ENCODE measurements at regions not wholly inside any gene's neighbourhood (a gene's known extent, or its start where the extent isn't known, plus 50 kb on each side); places are given as distances from the start of the nearest gene placed in this dataset.
A peak's percentile ranks its signal among the peaks of the same experiment; 100 is the strongest.

DNA sequence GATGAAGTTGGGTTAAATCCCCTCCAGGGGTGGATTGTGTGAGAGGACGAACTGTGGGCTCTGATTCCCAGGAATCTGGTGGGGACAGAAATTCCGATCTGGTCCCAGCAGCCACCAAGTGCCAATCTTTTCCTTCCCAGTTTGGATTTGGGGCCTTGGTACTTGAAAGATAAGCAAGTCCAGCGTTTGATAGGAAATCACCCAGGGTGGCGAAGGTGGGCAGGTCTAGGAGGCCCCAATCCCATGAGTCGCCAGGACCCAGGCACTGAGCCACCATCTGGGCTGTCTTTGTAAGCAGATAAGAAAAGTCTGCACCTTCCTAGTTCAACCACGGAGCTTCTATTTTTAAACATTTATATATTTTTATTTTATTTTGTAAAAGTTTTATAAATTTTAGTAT is 122.6 kb upstream of the LSM8 start:
- no peak overlapping the region for H3K27ac Mint-ChIP-seq
- no peaks in the 10 kb centered on the region for H3K36me3 Mint-ChIP-seq (ENCODE audit: low read depth)
- no peaks in the 10 kb centered on the region for H3K4me1 Mint-ChIP-seq
- H3K27me3 Mint-ChIP-seq, result peaks cover 2% of the 10 kb centered on the region
- H3K4me3 Mint-ChIP-seq, result no peak overlapping the region
- no peak for DNase-seq
- peaks cover 6% of the 10 kb centered on the region for H3K9me3 Mint-ChIP-seq
- no peak for ATAC-seq

DNA sequence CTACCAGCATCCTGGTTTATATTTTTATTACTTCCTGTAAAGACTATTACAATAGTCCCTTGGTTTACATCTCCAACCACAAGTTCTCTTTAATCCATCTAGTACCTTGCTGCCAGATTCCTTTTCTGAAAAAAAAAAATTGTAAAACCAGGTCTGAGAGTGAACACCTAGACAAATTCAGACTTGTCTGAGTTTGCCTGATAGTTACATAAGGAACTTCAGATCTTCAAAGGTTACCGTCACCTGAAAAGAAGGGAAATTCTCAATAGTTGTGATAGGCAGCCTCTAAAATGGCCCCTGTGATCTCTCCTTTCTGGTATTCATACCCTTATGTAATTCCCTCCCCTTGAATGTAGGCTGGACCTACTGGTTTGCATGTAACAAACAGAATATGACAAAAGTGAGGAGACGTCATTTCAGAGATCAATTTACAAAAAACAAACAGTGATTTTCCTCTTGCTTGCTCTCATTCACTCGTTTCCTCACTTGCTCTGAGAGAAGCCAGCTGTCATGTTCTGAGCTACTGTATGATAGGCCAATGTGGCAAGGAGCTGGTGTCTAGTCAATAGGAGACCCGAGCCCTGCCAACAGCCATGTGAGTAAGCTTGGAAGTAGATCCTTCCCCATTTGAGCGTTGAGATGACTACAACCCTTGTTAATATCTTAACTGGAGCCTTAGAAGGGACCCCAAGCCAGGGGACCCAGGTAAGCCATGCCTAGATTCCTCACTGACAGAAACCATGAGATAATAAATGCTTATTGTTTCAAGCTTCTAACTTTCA is 110.9 kb upstream of the LSM8 start:
- ATAC-seq (no peak), DNase-seq (no peak)
- no peak overlapping the region for H3K27ac Mint-ChIP-seq
- no peaks in the 10 kb centered on the region for H3K4me1 Mint-ChIP-seq
- H3K27me3 Mint-ChIP-seq, result peaks cover 8% of the 10 kb centered on the region
- H3K4me3 Mint-ChIP-seq, result no peak overlapping the region
- no peaks in the 10 kb centered on the region for H3K36me3 Mint-ChIP-seq (ENCODE audit: low read depth)
- H3K9me3 Mint-ChIP-seq, result no peaks in the 10 kb centered on the region

- Mint-ChIP-seq H3K27me3 (peaks cover 8% of the 10 kb centered on the region), H3K9me3 (no peaks in the 10 kb centered on the region), H3K36me3 (ENCODE audit: low read depth) (no peaks in the 10 kb centered on the region), H3K4me1 (peaks cover 6% of the 10 kb centered on the region), H3K4me3 (no peak overlapping the region), H3K27ac (no peak overlapping the region)
- ATAC-seq (no peak), DNase-seq (no peak)
These were observed 108.0 kb upstream of the LSM8 start for GRCh38 chr7:118075936-118076335.

DNA sequence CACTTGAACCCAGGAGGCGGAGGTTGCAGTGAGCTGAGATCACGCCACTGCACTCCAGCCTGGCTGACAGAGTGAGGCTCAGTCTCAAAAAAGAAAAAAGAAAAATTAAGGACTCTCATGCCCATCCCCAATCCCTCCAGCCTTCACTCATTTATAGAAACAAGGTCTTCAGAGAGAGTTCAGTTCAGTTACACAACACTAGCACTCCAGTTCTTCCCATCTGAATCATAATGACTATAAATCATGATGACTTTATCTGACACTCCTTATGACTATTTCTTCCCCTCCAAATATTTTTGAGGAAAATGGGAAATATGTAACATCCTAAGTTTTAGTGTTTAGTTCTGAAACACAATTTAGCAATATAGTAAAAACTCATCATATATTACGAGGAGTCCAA is 107.4 kb upstream of the LSM8 start:
- H3K4me3 Mint-ChIP-seq, result no peak overlapping the region
- H3K27me3 Mint-ChIP-seq, result peaks cover 12% of the 10 kb centered on the region
- peaks cover 6% of the 10 kb centered on the region for H3K4me1 Mint-ChIP-seq
- peaks cover 4% of the 10 kb centered on the region for H3K9me3 Mint-ChIP-seq
- no peak for ATAC-seq
- no peak overlapping the region for H3K27ac Mint-ChIP-seq
- no peaks in the 10 kb centered on the region for H3K36me3 Mint-ChIP-seq (ENCODE audit: low read depth)
- DNase-seq, result no peak

DNA sequence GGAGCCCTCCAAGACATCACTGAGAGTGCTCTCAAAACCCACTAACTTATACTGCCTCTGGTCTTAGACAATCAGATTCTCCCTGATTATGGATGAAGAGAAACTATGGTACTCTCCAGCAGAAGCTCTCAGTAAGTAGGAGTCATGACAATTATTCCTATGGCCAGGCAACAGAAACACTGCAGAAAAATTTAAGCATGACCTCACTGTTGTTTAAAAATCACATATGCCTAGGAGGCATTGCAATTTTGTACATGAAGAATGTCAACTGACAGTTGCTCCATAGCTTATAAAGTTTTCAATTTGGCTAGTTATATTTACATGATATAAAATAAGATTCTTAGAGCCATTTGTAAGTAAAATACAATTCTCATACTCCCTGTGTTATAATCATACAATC is 105.9 kb upstream of the LSM8 start:
- Mint-ChIP-seq H3K4me3 (no peak overlapping the region), H3K27ac (no peak overlapping the region), H3K4me1 (peaks cover 6% of the 10 kb centered on the region), H3K36me3 (ENCODE audit: low read depth) (no peaks in the 10 kb centered on the region), H3K9me3 (peaks cover 4% of the 10 kb centered on the region), H3K27me3 (peaks cover 12% of the 10 kb centered on the region)
- DNase-seq (no peak), ATAC-seq (no peak)

- Mint-ChIP-seq H3K4me1 (peaks cover 12% of the 10 kb centered on the region), H3K9me3 (peaks cover 4% of the 10 kb centered on the region), H3K27me3 (peaks cover 16% of the 10 kb centered on the region), H3K36me3 (ENCODE audit: low read depth) (no peaks in the 10 kb centered on the region), H3K4me3 (no peak overlapping the region), H3K27ac (no peak overlapping the region)
- DNase-seq, result no peak
- ATAC-seq, result no peak
These were observed 104.6 kb upstream of the LSM8 start for GRCh38 chr7:118079369-118079768.

GRCh38 chr7:118080947-118081346 is 103.0 kb upstream of the LSM8 start:
- DNase-seq (peak; percentile 48), ATAC-seq (peak; percentile 77)
- peaks cover 25% of the 10 kb centered on the region for H3K27me3 Mint-ChIP-seq
- H3K9me3 Mint-ChIP-seq, result peaks cover 4% of the 10 kb centered on the region
- no peak overlapping the region for H3K27ac Mint-ChIP-seq
- no peak overlapping the region for H3K4me3 Mint-ChIP-seq
- H3K36me3 Mint-ChIP-seq (ENCODE audit: low read depth), result no peaks in the 10 kb centered on the region
- H3K4me1 Mint-ChIP-seq, result peaks cover 12% of the 10 kb centered on the region

DNA sequence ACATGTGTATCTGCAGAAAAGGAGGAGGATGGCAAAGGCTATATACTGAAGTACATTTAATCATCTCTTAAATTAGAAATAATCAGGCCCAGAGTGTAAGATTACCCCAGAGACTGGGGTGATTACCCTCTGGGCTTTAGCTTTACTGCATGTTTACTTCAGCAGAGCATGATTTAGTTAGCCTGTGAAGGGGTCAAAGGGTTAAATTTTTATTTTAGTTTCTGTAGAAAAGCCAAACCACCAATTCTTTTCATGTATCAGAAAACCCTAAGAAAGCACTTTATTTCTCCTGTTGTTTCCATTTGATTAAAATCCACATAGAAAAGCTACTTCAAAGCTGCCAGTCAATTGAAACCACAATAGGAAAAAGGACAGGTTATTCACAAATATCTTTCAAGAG is 101.5 kb upstream of the LSM8 start:
- H3K27ac Mint-ChIP-seq, result no peak overlapping the region
- peaks cover 4% of the 10 kb centered on the region for H3K9me3 Mint-ChIP-seq
- no peaks in the 10 kb centered on the region for H3K36me3 Mint-ChIP-seq (ENCODE audit: low read depth)
- no peak overlapping the region for H3K4me3 Mint-ChIP-seq
- peaks cover 12% of the 10 kb centered on the region for H3K4me1 Mint-ChIP-seq
- H3K27me3 Mint-ChIP-seq, result peaks cover 23% of the 10 kb centered on the region
- ATAC-seq (no peak), DNase-seq (no peak)

DNA sequence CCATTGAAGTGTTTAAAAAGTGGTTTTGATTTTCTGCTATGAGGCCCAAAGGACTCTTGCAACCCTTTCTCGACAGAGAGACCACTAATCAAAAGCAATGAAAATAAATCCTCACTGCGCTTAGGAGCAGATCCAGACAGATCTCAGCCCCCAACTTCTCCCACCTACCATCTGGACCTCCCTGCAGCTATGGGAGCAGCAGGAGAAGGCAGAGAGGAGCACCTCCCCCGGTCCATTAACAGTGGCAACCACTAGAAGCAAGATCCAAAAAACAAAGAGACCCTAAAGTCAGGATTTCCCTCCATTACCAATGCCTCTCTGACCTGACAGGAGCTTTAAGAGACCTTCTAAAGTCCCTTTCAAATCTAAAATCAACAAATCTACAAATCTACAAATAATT is 99.0 kb upstream of the LSM8 start:
- no peak overlapping the region for H3K4me3 Mint-ChIP-seq
- DNase-seq (no peak), ATAC-seq (no peak)
- no peaks in the 10 kb centered on the region for H3K36me3 Mint-ChIP-seq (ENCODE audit: low read depth)
- no peak overlapping the region for H3K27ac Mint-ChIP-seq
- peaks cover 4% of the 10 kb centered on the region for H3K9me3 Mint-ChIP-seq
- peaks cover 24% of the 10 kb centered on the region for H3K27me3 Mint-ChIP-seq
- peaks cover 12% of the 10 kb centered on the region for H3K4me1 Mint-ChIP-seq

DNA sequence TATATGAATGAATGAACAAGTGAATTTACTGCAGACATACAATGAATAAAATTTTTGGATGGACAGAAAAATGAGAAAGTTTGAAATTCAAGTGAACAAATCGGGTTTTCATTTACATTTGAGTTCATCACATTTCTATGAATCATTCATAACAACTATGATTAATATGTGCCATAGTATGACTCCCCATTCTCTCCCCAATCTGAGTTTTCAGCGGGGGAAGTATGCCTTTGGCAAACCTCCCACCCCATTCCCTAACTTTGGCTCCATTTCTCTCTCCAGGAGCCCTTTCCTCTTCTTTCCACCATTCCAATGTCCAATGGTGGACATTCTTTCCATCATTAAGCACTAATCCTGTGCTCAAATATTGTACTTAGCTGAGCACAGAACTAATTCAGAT is 96.8 kb upstream of the LSM8 start:
- Mint-ChIP-seq H3K27me3 (peaks cover 20% of the 10 kb centered on the region), H3K4me1 (peaks cover 6% of the 10 kb centered on the region), H3K36me3 (ENCODE audit: low read depth) (no peaks in the 10 kb centered on the region), H3K4me3 (no peak overlapping the region), H3K9me3 (no peaks in the 10 kb centered on the region), H3K27ac (no peak overlapping the region)
- ATAC-seq (no peak), DNase-seq (no peak)

DNA sequence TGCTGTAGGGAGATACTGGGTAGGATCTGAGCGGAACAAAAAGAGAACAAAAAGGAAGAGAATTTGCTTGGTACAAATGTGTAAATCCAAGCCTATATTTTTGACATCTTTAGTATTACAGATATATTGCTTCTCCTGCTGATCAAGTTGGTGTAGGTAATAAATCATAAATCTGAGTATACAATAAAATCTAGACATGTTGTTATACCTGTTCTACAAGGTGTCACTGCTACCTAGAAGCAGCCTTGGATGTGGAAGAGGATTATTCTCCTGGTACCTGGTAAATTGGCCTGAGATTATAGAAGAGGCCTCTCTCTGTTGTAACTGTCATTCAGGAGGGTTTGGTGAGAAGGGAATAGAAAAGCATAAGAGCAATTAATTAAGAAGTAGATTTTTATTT is 89.9 kb upstream of the LSM8 start:
- no peak for ATAC-seq
- no peaks in the 10 kb centered on the region for H3K9me3 Mint-ChIP-seq

DNA sequence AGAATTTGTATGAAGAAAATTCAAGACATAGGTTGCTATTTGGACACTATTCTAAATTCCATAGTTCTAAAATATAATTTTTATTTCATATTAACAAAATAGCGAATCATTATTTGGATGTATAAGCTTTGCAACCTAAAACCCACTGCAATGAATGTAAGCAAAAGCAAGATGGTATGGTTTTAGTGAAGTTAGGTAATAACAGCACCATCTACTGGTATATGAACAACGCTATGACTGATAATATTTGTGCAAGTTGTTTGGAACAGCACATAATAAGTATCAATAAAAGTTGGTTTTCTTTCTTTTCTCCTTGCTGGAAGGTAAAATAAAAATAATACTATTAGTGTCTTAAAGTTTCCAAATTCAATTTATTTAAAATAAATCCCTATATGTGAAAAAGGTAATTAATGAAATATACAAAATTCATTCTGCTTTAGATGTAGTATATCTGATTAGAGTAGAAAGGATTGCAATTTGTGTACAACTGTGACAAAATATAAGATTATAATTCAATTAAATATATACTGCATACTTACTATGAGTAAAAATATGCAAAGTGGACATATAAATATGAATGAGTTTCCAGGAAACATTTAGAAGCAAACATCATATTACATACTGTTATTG is 79.0 kb upstream of the LSM8 start:
- H3K4me1 Mint-ChIP-seq, result no peaks in the 10 kb centered on the region
- H3K4me3 Mint-ChIP-seq, result no peak overlapping the region
- DNase-seq (no peak), ATAC-seq (no peak)
- H3K27ac Mint-ChIP-seq, result no peak overlapping the region
- no peaks in the 10 kb centered on the region for H3K27me3 Mint-ChIP-seq
- H3K9me3 Mint-ChIP-seq, result no peaks in the 10 kb centered on the region
- H3K36me3 Mint-ChIP-seq (ENCODE audit: low read depth), result no peaks in the 10 kb centered on the region

More for the DNA sequence above, 89.9 kb upstream of the LSM8 start:
- no peak overlapping the region for H3K27ac Mint-ChIP-seq
- H3K4me1 Mint-ChIP-seq, result no peaks in the 10 kb centered on the region
- no peak overlapping the region for H3K4me3 Mint-ChIP-seq
- peaks cover 3% of the 10 kb centered on the region for H3K27me3 Mint-ChIP-seq
- no peaks in the 10 kb centered on the region for H3K36me3 Mint-ChIP-seq (ENCODE audit: low read depth)
- no peak for DNase-seq

DNA sequence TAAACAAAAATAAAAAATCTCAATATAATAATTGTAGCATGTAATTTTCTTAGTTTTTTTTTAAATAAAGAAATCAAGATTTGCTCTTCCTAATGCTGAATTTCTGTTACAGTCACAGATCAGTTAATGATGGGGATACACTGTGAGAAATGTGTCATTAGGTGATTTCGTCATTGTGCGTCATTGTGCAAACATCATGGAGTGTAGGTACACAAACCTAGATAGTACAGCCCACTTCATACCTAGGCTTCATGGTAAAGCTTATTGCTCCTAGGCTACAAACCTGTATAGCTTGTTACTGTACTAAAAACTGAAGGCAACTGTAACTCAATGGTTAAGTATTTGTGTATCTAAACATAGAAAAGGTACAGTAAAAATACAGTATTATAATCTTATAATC is 74.4 kb upstream of the LSM8 start:
- H3K27me3 Mint-ChIP-seq, result no peaks in the 10 kb centered on the region
- H3K36me3 Mint-ChIP-seq (ENCODE audit: low read depth), result peaks cover 2% of the 10 kb centered on the region
- no peak for ATAC-seq
- no peak overlapping the region for H3K27ac Mint-ChIP-seq
- H3K4me1 Mint-ChIP-seq, result no peaks in the 10 kb centered on the region
- H3K9me3 Mint-ChIP-seq, result no peaks in the 10 kb centered on the region
- DNase-seq, result no peak
- H3K4me3 Mint-ChIP-seq, result no peak overlapping the region

DNA sequence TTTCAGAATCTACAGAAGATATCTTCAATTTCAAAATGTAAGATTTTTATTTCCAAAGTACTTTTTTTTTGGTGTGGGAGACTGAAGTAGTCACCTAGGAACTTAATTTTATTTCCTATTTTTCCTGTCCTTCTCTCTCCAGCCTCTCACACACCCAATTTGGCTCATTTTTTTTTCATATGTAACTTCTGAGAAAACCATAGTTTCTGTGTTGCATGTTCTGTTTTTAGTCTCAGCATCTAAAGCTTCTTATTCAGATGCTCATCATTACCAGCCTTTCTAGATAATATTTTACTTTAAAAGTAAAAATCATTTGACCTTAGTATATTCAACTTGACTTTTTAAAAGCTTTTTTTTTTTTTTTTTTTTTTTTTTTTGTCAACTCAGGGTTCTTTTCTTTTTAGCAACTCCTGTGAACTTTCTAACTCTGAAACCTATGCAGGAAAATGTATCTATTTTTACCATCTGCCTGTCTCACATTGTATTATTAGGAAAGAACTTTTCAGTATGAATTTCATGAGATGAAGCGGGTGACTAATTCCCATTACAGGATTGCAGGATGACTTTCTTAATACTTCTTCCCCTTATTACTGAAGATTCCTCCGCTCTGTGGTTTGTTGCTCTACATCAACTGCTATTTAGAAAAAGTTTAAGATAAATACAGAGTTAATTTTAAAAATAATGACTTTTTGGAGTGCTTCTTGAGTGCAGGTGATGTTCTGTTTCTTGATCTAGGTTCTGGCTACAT is 73.6 kb upstream of the LSM8 start:
- DNase-seq, result no peak
- Mint-ChIP-seq H3K36me3 (ENCODE audit: low read depth) (peaks cover 2% of the 10 kb centered on the region), H3K4me3 (no peak overlapping the region)

DNA sequence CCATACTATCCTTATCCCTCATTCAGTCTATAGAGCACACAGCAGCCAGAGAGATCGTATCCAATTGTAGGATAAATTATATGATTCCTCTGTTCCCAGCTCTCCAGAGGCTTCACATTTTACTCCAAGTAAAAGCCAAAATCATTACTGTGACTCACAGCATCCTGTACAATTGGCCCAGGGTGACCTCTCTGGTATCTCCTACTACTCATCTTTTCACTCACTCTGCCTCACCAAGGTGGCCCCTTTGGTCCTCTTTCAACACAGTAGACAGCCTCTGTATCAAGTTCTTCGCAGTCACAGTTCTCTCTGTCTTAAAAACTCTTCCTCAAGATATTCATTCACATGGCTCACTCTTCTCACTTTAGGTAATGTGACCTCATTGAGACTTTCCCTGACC is 72.6 kb upstream of the LSM8 start:
- no peak for DNase-seq
- no peaks in the 10 kb centered on the region for H3K27me3 Mint-ChIP-seq

More for the DNA sequence above, 73.6 kb upstream of the LSM8 start:
- Mint-ChIP-seq H3K27me3 (no peaks in the 10 kb centered on the region), H3K27ac (no peak overlapping the region), H3K4me1 (no peaks in the 10 kb centered on the region), H3K9me3 (no peaks in the 10 kb centered on the region)
- ATAC-seq, result no peak

More for the DNA sequence above, 72.6 kb upstream of the LSM8 start:
- Mint-ChIP-seq H3K4me3 (no peak overlapping the region), H3K9me3 (no peaks in the 10 kb centered on the region), H3K27ac (no peak overlapping the region), H3K4me1 (no peaks in the 10 kb centered on the region), H3K36me3 (ENCODE audit: low read depth) (peaks cover 2% of the 10 kb centered on the region)
- no peak for ATAC-seq
